Endodermal cell (in vitro differentiated cells): ENCODE measurements at regions not wholly inside any gene's neighbourhood (a gene's known extent, or its start where the extent isn't known, plus 50 kb on each side); places are given as distances from the start of the nearest gene placed in this dataset.

Source experiments
- DNase-seq: peaks from one replicate; pipeline ENCODE4 v3.0.0-alpha.2; 2017
- H3K27ac ChIP-seq: 2 replicates; pipeline ENCODE4 v1.5.1; 2013; ENCODE audit warnings: mild to moderate bottlenecking, low read depth, low read length, moderate library complexity
- H3K27me3 ChIP-seq: 2 replicates; pipeline ENCODE4 v1.6.1; 2013; ENCODE audit warnings: mild to moderate bottlenecking, low read length, moderate library complexity; ENCODE audit not compliant: insufficient read depth, control insufficient read depth, poor library complexity, severe bottlenecking
- H3K36me3 ChIP-seq: 2 replicates; pipeline ENCODE4 v1.7.0; 2013; ENCODE audit warnings: mild to moderate bottlenecking, low read length, moderate library complexity; ENCODE audit not compliant: control insufficient read depth, insufficient read depth
- H3K4me1 ChIP-seq: one replicate; pipeline ENCODE4 v1.7.0; 2013; ENCODE audit warnings: low read length; ENCODE audit not compliant: control insufficient read depth, insufficient read depth
- H3K4me3 ChIP-seq: 2 replicates; pipeline ENCODE4 v1.5.1; 2013; ENCODE audit warnings: mild to moderate bottlenecking, low read length, moderate library complexity
- H3K9ac ChIP-seq: 2 replicates; pipeline ENCODE4 v1.6.1; 2013; ENCODE audit warnings: mild to moderate bottlenecking, low read length, moderate library complexity; ENCODE audit not compliant: poor library complexity, severe bottlenecking; ENCODE audit errors: extremely low read depth
- H3K9me3 ChIP-seq: 2 replicates; pipeline ENCODE4 v1.6.1; 2013; ENCODE audit warnings: mild to moderate bottlenecking, low read length, moderate library complexity; ENCODE audit not compliant: control insufficient read depth
- H3K27ac Mint-ChIP-seq: 2 replicates; pipeline ENCODE4 v1.8.0; 2020; ENCODE audit warnings: mixed read lengths
- H3K27me3 Mint-ChIP-seq: 2 replicates; pipeline ENCODE4 v1.8.0; 2021; ENCODE audit warnings: mild to moderate bottlenecking, mixed read lengths; ENCODE audit not compliant: insufficient read depth
- H3K36me3 Mint-ChIP-seq: 2 replicates; pipeline ENCODE4 v1.8.0; 2020; ENCODE audit warnings: low read depth, mixed read lengths
- H3K4me1 Mint-ChIP-seq: 2 replicates; pipeline ENCODE4 v1.8.0; 2020; ENCODE audit warnings: mixed read lengths
- H3K4me3 Mint-ChIP-seq: 2 replicates; pipeline ENCODE4 v1.8.0; 2020; ENCODE audit warnings: mild to moderate bottlenecking, moderate library complexity, mixed read lengths
- H3K9me3 Mint-ChIP-seq: 2 replicates; pipeline ENCODE4 v1.8.0; 2020; ENCODE audit warnings: mild to moderate bottlenecking, mixed read lengths
- WGBS, 2 experiments: methylation state at CpG; one replicate each; pipeline versions ENCODE4 v1.1.5 to v1.1.7; 2013; ENCODE audit warnings: missing lambda C conversion rate in 2 of 2, mixed read lengths in 1 of 2; ENCODE audit not compliant: insufficient coverage in 1 of 2, insufficient read length in 1 of 2; 5-methylcytosine and 5-hydroxymethylcytosine counted together
- TF ChIP-seq, protein P1 (sequence below): fragments of 200-600 bp; sonication (generic); conservative IDR thresholded peaks from 2 replicates; pipeline ENCODE4 v1.5.0; 2021; ENCODE audit warnings: antibody characterized with exemption, mild to moderate bottlenecking

DNA sequence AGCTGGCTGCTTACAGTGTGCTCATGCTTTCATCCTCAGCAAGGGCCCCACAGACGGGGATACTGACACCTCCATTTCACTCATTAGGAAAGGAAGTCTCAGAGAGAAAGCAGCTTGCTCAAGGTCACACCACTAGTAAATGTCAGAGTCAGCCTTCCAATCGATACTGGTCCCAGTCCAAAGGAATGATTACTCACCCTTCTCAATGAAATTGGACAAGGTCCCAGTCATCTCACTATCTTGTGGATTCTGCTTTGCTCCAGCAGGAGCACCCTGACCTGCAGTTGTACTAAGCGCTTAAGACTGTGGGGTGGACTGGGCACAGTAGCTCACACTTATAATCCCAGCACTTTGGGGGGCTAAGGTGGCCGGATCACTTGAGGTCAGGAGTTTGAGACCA, 132.2 kb upstream of the SLC34A2 start:
- H3K9me3 Mint-ChIP-seq: no peaks in the 10 kb centered on the region
- no peak overlapping the region for H3K27ac ChIP-seq
- H3K27me3 ChIP-seq: no peaks in the 10 kb centered on the region
- H3K4me1 ChIP-seq: no peaks in the 10 kb centered on the region
- H3K4me3 ChIP-seq: no peak overlapping the region
- no peak overlapping the region for H3K9ac ChIP-seq
- H3K36me3 ChIP-seq: no peaks in the 10 kb centered on the region
- no peak overlapping the region for H3K4me3 Mint-ChIP-seq
- 75 to 78% methylated on average over 3 to 4 of the region's 4 CpGs for WGBS, 2 experiments
- H3K4me1 Mint-ChIP-seq: peaks cover 35% of the 10 kb centered on the region
- DNase-seq: no peak
- H3K27ac Mint-ChIP-seq: no peak overlapping the region
- H3K9me3 ChIP-seq: no peaks in the 10 kb centered on the region
- no peaks in the 10 kb centered on the region for H3K36me3 Mint-ChIP-seq
- peaks cover 2% of the 10 kb centered on the region for H3K27me3 Mint-ChIP-seq
- TF ChIP-seq, protein P1, sequence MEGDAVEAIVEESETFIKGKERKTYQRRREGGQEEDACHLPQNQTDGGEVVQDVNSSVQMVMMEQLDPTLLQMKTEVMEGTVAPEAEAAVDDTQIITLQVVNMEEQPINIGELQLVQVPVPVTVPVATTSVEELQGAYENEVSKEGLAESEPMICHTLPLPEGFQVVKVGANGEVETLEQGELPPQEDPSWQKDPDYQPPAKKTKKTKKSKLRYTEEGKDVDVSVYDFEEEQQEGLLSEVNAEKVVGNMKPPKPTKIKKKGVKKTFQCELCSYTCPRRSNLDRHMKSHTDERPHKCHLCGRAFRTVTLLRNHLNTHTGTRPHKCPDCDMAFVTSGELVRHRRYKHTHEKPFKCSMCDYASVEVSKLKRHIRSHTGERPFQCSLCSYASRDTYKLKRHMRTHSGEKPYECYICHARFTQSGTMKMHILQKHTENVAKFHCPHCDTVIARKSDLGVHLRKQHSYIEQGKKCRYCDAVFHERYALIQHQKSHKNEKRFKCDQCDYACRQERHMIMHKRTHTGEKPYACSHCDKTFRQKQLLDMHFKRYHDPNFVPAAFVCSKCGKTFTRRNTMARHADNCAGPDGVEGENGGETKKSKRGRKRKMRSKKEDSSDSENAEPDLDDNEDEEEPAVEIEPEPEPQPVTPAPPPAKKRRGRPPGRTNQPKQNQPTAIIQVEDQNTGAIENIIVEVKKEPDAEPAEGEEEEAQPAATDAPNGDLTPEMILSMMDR: no peak

DNA sequence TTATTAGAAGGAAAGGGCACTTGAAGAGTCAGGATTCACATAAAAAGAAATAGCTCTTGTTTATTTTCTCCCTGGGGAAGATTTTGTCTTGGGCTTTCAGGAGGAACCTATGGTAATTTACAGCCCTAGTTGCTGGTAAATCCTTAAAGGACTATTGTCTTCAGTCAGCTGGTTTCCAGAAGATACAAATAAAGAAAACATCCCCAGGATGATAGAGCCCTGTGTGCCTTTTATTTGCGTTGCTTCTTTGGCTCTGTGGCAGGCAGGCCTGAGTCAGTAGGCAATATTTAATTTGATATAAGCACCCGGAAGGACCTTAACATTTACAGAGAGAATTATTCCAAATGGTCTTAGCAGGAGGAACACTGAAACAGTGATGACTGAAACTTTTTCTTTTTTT, 131.0 kb upstream of the SLC34A2 start:
- H3K9ac ChIP-seq: no peak overlapping the region
- Mint-ChIP-seq H3K4me1 (peaks cover 35% of the 10 kb centered on the region), H3K27ac (peak overlapping the region; percentile 88), H3K36me3 (no peaks in the 10 kb centered on the region), H3K27me3 (peaks cover 2% of the 10 kb centered on the region), H3K4me3 (peak overlapping the region; percentile 22), H3K9me3 (no peaks in the 10 kb centered on the region)
- no peak overlapping the region for H3K27ac ChIP-seq
- no peaks in the 10 kb centered on the region for H3K27me3 ChIP-seq
- H3K36me3 ChIP-seq: no peaks in the 10 kb centered on the region
- H3K4me3 ChIP-seq: peak overlapping the region; percentile 30
- TF ChIP-seq, protein P1: no peak
- H3K9me3 ChIP-seq: no peaks in the 10 kb centered on the region
- 25 to 50% methylated on average over 2 of the region's 2 CpGs for WGBS, 2 experiments
- DNase-seq: no peak
- H3K4me1 ChIP-seq: no peaks in the 10 kb centered on the region

DNA sequence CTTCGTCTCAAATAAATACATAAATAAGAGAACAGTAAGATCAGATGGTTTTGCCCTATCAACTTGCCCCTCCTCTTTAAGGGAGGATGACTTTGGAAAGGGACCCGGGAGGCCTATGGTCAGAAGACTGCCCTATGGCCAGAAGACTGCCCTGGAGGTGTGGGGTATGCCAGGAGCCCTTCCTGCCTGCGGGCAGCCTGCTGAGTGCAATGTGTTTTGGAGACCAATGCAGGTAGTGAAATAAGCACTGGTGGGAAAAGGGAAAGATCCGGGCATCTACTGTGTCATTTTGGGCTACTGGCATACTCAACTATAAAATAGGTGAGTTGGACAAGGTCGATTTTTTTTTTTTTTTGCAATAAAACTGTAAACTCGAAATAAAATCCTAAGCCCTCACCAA, 129.8 kb upstream of the SLC34A2 start:
- no peaks in the 10 kb centered on the region for H3K36me3 Mint-ChIP-seq
- no peaks in the 10 kb centered on the region for H3K36me3 ChIP-seq
- WGBS, 2 experiments: 94 to 100% methylated on average over 2 to 6 of the region's 6 CpGs
- no peak overlapping the region for H3K9ac ChIP-seq
- peaks cover 34% of the 10 kb centered on the region for H3K4me1 Mint-ChIP-seq
- H3K4me3 Mint-ChIP-seq: no peak overlapping the region
- no peaks in the 10 kb centered on the region for H3K9me3 ChIP-seq
- peak overlapping the region; percentile 88 for H3K27ac Mint-ChIP-seq
- no peaks in the 10 kb centered on the region for H3K27me3 ChIP-seq
- no peaks in the 10 kb centered on the region for H3K9me3 Mint-ChIP-seq
- H3K4me1 ChIP-seq: no peaks in the 10 kb centered on the region
- H3K27me3 Mint-ChIP-seq: peaks cover 2% of the 10 kb centered on the region
- no peak for DNase-seq
- no peak overlapping the region for H3K27ac ChIP-seq
- H3K4me3 ChIP-seq: no peak overlapping the region
- TF ChIP-seq, protein P1: no peak
